ENCODE measurements at regions not wholly inside any gene's neighbourhood (a gene's known extent, or its start where the extent isn't known, plus 50 kb on each side); places are given as distances from the start of the nearest gene placed in this dataset.

GRCh38 chr5:18687429-18687828 lies 1053.2 kb downstream of the TAF11L14 start:
- Histone ChIP-seq H3K9ac (ENCODE audit: low read length) (no peak overlapping the region), H3K27ac (ENCODE audit: low read depth, low read length) (no peak overlapping the region), H2BK5ac (ENCODE audit: low read depth, low read length, poor library complexity) (no peak overlapping the region), H4K91ac (ENCODE audit: low read depth, low read length) (no peak overlapping the region), H2BK120ac (ENCODE audit: insufficient read depth, low read length, poor library complexity) (no peak overlapping the region), H3K27me3 (ENCODE audit: insufficient read depth, low read length) (no peaks in the 10 kb centered on the region), H3K79me2 (ENCODE audit: control insufficient read depth, insufficient read depth, low read length, poor library complexity) (no peaks in the 10 kb centered on the region), H3K18ac (ENCODE audit: low read length) (no peak overlapping the region), H3K4me3 (ENCODE audit: low read depth, low read length) (no peak overlapping the region), H4K12ac (ENCODE audit: low read depth, low read length) (no peak overlapping the region), H3K9me3 (ENCODE audit: insufficient read depth, low read depth, low read length) (no peaks in the 10 kb centered on the region), H2BK12ac (ENCODE audit: low read length) (no peak overlapping the region), H4K8ac (ENCODE audit: low read depth, low read length) (no peak overlapping the region), H3K4ac (ENCODE audit: low read depth, low read length) (no peak overlapping the region), H2AFZ (ENCODE audit: insufficient read depth, low read length, poor library complexity) (no peak overlapping the region), H2AK5ac (ENCODE audit: low read length) (no peak overlapping the region), H3K36me3 (ENCODE audit: control insufficient read depth in 1 of 2, insufficient read depth in 2 of 2, low read length in 2 of 2) (no peaks in the 10 kb centered on the region), H3K23ac (ENCODE audit: low read length) (no peak overlapping the region), H3K14ac (ENCODE audit: low read length) (no peak overlapping the region), H3K79me1 (ENCODE audit: low read length) (no peaks in the 10 kb centered on the region), H3K4me1 (ENCODE audit: control insufficient read depth in 1 of 2, insufficient read depth in 2 of 2, low read length in 2 of 2) (no peaks in the 10 kb centered on the region), H3K4me2 (ENCODE audit: low read length) (no peak overlapping the region)
- no CpG with 5 or more reads among the region's 2 CpGs for WGBS (ENCODE audit: extremely low coverage, insufficient coverage, insufficient read length)
- DNase-seq: no peak

GRCh38 chr5:18699681-18700080 lies 1065.4 kb downstream of the TAF11L14 start:
- H4K8ac ChIP-seq (ENCODE audit: low read depth, low read length): no peak overlapping the region
- no peak overlapping the region for H4K91ac ChIP-seq (ENCODE audit: low read depth, low read length)
- no peak overlapping the region for H2AFZ ChIP-seq (ENCODE audit: insufficient read depth, low read length, poor library complexity)
- no peak overlapping the region for H3K9ac ChIP-seq (ENCODE audit: low read length)
- DNase-seq: no peak
- H3K36me3 ChIP-seq (ENCODE audit: control insufficient read depth in 1 of 2, insufficient read depth in 2 of 2, low read length in 2 of 2): no peaks in the 10 kb centered on the region
- H2BK120ac ChIP-seq (ENCODE audit: insufficient read depth, low read length, poor library complexity): no peak overlapping the region
- H3K79me2 ChIP-seq (ENCODE audit: control insufficient read depth, insufficient read depth, low read length, poor library complexity): no peaks in the 10 kb centered on the region
- no peak overlapping the region for H3K4me2 ChIP-seq (ENCODE audit: low read length)
- no peak overlapping the region for H3K4ac ChIP-seq (ENCODE audit: low read depth, low read length)
- H3K4me3 ChIP-seq (ENCODE audit: low read depth, low read length): no peak overlapping the region
- no peaks in the 10 kb centered on the region for H3K27me3 ChIP-seq (ENCODE audit: insufficient read depth, low read length)
- H4K12ac ChIP-seq (ENCODE audit: low read depth, low read length): no peak overlapping the region
- no CpG with 5 or more reads among the region's 1 CpG for WGBS (ENCODE audit: extremely low coverage, insufficient coverage, insufficient read length)
- H2AK5ac ChIP-seq (ENCODE audit: low read length): no peak overlapping the region
- H3K79me1 ChIP-seq (ENCODE audit: low read length): no peaks in the 10 kb centered on the region
- H3K9me3 ChIP-seq (ENCODE audit: insufficient read depth, low read depth, low read length): no peaks in the 10 kb centered on the region
- H2BK12ac ChIP-seq (ENCODE audit: low read length): no peak overlapping the region
- no peak overlapping the region for H2BK5ac ChIP-seq (ENCODE audit: low read depth, low read length, poor library complexity)
- no peak overlapping the region for H3K27ac ChIP-seq (ENCODE audit: low read depth, low read length)
- no peaks in the 10 kb centered on the region for H3K4me1 ChIP-seq (ENCODE audit: control insufficient read depth in 1 of 2, insufficient read depth in 2 of 2, low read length in 2 of 2)
- no peak overlapping the region for H3K23ac ChIP-seq (ENCODE audit: low read length)
- no peak overlapping the region for H3K18ac ChIP-seq (ENCODE audit: low read length)
- H3K14ac ChIP-seq (ENCODE audit: low read length): no peak overlapping the region

GRCh38 chr5:18702821-18703220 lies 1068.6 kb downstream of the TAF11L14 start:
- no peaks in the 10 kb centered on the region for H3K36me3 ChIP-seq (ENCODE audit: control insufficient read depth in 1 of 2, insufficient read depth in 2 of 2, low read length in 2 of 2)
- no peak overlapping the region for H3K4ac ChIP-seq (ENCODE audit: low read depth, low read length)
- no peak overlapping the region for H3K9ac ChIP-seq (ENCODE audit: low read length)
- no peak overlapping the region for H4K12ac ChIP-seq (ENCODE audit: low read depth, low read length)
- H3K18ac ChIP-seq (ENCODE audit: low read length): no peak overlapping the region
- no peak overlapping the region for H2AFZ ChIP-seq (ENCODE audit: insufficient read depth, low read length, poor library complexity)
- DNase-seq: no peak
- H2BK120ac ChIP-seq (ENCODE audit: insufficient read depth, low read length, poor library complexity): no peak overlapping the region
- no peak overlapping the region for H2BK12ac ChIP-seq (ENCODE audit: low read length)
- WGBS (ENCODE audit: extremely low coverage, insufficient coverage, insufficient read length): no CpG with 5 or more reads among the region's 1 CpG
- H3K14ac ChIP-seq (ENCODE audit: low read length): no peak overlapping the region
- no peak overlapping the region for H3K27ac ChIP-seq (ENCODE audit: low read depth, low read length)
- no peaks in the 10 kb centered on the region for H3K9me3 ChIP-seq (ENCODE audit: insufficient read depth, low read depth, low read length)
- H3K23ac ChIP-seq (ENCODE audit: low read length): no peak overlapping the region
- no peaks in the 10 kb centered on the region for H3K79me1 ChIP-seq (ENCODE audit: low read length)
- H3K4me2 ChIP-seq (ENCODE audit: low read length): no peak overlapping the region
- no peak overlapping the region for H4K91ac ChIP-seq (ENCODE audit: low read depth, low read length)
- no peaks in the 10 kb centered on the region for H3K79me2 ChIP-seq (ENCODE audit: control insufficient read depth, insufficient read depth, low read length, poor library complexity)
- no peak overlapping the region for H2AK5ac ChIP-seq (ENCODE audit: low read length)
- no peaks in the 10 kb centered on the region for H3K27me3 ChIP-seq (ENCODE audit: insufficient read depth, low read length)
- H2BK5ac ChIP-seq (ENCODE audit: low read depth, low read length, poor library complexity): no peak overlapping the region
- H4K8ac ChIP-seq (ENCODE audit: low read depth, low read length): no peak overlapping the region
- no peaks in the 10 kb centered on the region for H3K4me1 ChIP-seq (ENCODE audit: control insufficient read depth in 1 of 2, insufficient read depth in 2 of 2, low read length in 2 of 2)
- no peak overlapping the region for H3K4me3 ChIP-seq (ENCODE audit: low read depth, low read length)

GRCh38 chr5:18712936-18713485 lies 1078.8 kb downstream of the TAF11L14 start:
- no peak overlapping the region for H3K14ac ChIP-seq (ENCODE audit: low read length)
- H3K4ac ChIP-seq (ENCODE audit: low read depth, low read length): no peak overlapping the region
- H3K27me3 ChIP-seq (ENCODE audit: insufficient read depth, low read length): no peaks in the 10 kb centered on the region
- no peak overlapping the region for H2AFZ ChIP-seq (ENCODE audit: insufficient read depth, low read length, poor library complexity)
- H3K9me3 ChIP-seq (ENCODE audit: insufficient read depth, low read depth, low read length): no peaks in the 10 kb centered on the region
- H3K23ac ChIP-seq (ENCODE audit: low read length): no peak overlapping the region
- no CpG with 5 or more reads among the region's 5 CpGs for WGBS (ENCODE audit: extremely low coverage, insufficient coverage, insufficient read length)
- H2BK120ac ChIP-seq (ENCODE audit: insufficient read depth, low read length, poor library complexity): no peak overlapping the region
- no peak overlapping the region for H3K9ac ChIP-seq (ENCODE audit: low read length)
- no peaks in the 10 kb centered on the region for H3K4me1 ChIP-seq (ENCODE audit: control insufficient read depth in 1 of 2, insufficient read depth in 2 of 2, low read length in 2 of 2)
- no peak for DNase-seq
- no peak overlapping the region for H4K12ac ChIP-seq (ENCODE audit: low read depth, low read length)
- no peaks in the 10 kb centered on the region for H3K79me2 ChIP-seq (ENCODE audit: control insufficient read depth, insufficient read depth, low read length, poor library complexity)
- no peak overlapping the region for H3K27ac ChIP-seq (ENCODE audit: low read depth, low read length)
- no peak overlapping the region for H3K4me3 ChIP-seq (ENCODE audit: low read depth, low read length)
- H3K4me2 ChIP-seq (ENCODE audit: low read length): no peak overlapping the region
- H2AK5ac ChIP-seq (ENCODE audit: low read length): no peak overlapping the region
- no peak overlapping the region for H3K18ac ChIP-seq (ENCODE audit: low read length)
- H2BK5ac ChIP-seq (ENCODE audit: low read depth, low read length, poor library complexity): no peak overlapping the region
- no peaks in the 10 kb centered on the region for H3K36me3 ChIP-seq (ENCODE audit: control insufficient read depth in 1 of 2, insufficient read depth in 2 of 2, low read length in 2 of 2)
- H4K91ac ChIP-seq (ENCODE audit: low read depth, low read length): no peak overlapping the region
- no peaks in the 10 kb centered on the region for H3K79me1 ChIP-seq (ENCODE audit: low read length)
- no peak overlapping the region for H2BK12ac ChIP-seq (ENCODE audit: low read length)
- no peak overlapping the region for H4K8ac ChIP-seq (ENCODE audit: low read depth, low read length)

Measured in trophoblast cell (in vitro differentiated cells and primary cell).